ENCODE measurements at regions not wholly inside any gene's neighbourhood (a gene's known extent, or its start where the extent isn't known, plus 50 kb on each side); places are given as distances from the start of the nearest gene placed in this dataset.
"Not testable (repeated sequence)": the region's sequence is repeated elsewhere in the genome, so short reads cannot be mapped to it uniquely, and the experiment has no call there.

DNA sequence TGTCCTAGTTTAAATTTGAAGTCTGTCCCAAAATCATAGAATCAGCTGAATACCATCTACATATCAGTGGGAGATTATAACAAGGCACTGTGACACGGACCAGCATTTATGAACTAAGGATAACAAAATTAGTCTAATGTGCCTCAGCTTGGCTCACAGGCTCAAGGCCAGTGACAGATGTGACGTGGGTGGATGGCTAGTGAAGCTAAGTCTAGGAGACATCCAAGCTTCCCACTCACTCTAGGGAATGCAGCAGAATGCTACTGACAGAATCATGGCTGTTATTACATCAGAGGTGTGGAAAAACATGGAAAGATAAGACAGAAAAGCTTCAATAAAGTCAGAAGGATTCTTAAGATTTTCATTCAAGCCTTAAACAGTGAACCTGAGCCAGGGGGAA lies 329.9 kb downstream of the NAF1 start:
- Histone ChIP-seq H3K36me3 (no peaks in the 10 kb centered on the region), H3K9me3 (ENCODE audit: low read depth) (no peaks in the 10 kb centered on the region), H3K27me3 (no peaks in the 10 kb centered on the region), H3K27ac (no peak overlapping the region), H3K4me3 (no peak overlapping the region), H3K4me1 (ENCODE audit: low read depth) (peaks cover 4% of the 10 kb centered on the region)
- no peak for DNase-seq (ENCODE audit: low read depth in 1 of 2, low spot score in 1 of 2)
- TF ChIP-seq, protein P1, sequence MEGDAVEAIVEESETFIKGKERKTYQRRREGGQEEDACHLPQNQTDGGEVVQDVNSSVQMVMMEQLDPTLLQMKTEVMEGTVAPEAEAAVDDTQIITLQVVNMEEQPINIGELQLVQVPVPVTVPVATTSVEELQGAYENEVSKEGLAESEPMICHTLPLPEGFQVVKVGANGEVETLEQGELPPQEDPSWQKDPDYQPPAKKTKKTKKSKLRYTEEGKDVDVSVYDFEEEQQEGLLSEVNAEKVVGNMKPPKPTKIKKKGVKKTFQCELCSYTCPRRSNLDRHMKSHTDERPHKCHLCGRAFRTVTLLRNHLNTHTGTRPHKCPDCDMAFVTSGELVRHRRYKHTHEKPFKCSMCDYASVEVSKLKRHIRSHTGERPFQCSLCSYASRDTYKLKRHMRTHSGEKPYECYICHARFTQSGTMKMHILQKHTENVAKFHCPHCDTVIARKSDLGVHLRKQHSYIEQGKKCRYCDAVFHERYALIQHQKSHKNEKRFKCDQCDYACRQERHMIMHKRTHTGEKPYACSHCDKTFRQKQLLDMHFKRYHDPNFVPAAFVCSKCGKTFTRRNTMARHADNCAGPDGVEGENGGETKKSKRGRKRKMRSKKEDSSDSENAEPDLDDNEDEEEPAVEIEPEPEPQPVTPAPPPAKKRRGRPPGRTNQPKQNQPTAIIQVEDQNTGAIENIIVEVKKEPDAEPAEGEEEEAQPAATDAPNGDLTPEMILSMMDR (IDR thresholded peaks at IDR 0.05; ENCODE audit: low read depth, low read length) = no peak

DNA sequence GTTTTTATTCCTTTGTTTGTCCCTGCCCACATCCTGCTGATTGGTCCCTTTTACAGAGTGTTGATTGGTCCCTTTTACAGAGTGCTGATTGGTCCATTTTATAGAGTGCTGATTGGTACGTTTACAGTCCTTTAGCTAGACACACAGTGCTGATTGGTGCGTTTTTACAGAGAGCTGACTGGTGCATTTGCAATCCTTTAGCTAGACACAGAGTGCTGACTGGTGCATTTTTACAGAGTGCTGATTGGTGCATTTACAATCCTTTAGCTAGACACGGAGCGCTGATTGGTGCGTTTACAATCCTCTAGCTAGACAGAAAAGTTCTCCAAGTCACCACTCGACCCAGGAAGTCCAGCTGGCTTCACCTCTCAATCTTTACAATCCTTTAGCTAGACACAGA lies 330.4 kb downstream of the NAF1 start:
- not testable (repeated sequence) for H3K9me3 ChIP-seq (ENCODE audit: low read depth); H3K4me1 ChIP-seq (ENCODE audit: low read depth); H3K4me3 ChIP-seq; DNase-seq (ENCODE audit: low read depth in 1 of 2, low spot score in 1 of 2); H3K27ac ChIP-seq; H3K27me3 ChIP-seq; H3K36me3 ChIP-seq

DNA sequence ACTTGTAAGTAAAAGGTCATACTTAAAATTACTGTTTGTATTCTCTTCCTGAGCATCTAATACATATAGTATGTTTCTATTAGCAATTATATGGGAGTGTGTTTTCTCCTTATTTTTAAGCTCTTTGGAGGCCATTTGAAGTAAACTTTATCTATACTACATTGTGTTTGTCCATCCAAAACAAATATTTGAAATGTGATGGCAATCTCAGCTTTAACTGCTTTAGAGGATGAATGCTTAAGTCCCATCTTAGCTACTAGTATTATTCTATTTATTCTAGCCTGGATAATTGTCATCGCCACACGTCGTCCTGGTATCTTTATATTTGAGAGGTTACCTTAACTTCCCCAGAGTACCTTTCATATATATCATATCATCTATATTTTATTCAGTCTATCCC lies 335.8 kb downstream of the NAF1 start:
- H3K4me3 ChIP-seq = no peak overlapping the region
- no peaks in the 10 kb centered on the region for H3K4me1 ChIP-seq (ENCODE audit: low read depth)
- no peaks in the 10 kb centered on the region for H3K9me3 ChIP-seq (ENCODE audit: low read depth)
- TF ChIP-seq, protein P1 (IDR thresholded peaks at IDR 0.05; ENCODE audit: low read depth, low read length) = no peak
- no peak for DNase-seq (ENCODE audit: low read depth in 1 of 2, low spot score in 1 of 2)
- no peak overlapping the region for H3K27ac ChIP-seq
- no peaks in the 10 kb centered on the region for H3K27me3 ChIP-seq
- no peaks in the 10 kb centered on the region for H3K36me3 ChIP-seq

DNA sequence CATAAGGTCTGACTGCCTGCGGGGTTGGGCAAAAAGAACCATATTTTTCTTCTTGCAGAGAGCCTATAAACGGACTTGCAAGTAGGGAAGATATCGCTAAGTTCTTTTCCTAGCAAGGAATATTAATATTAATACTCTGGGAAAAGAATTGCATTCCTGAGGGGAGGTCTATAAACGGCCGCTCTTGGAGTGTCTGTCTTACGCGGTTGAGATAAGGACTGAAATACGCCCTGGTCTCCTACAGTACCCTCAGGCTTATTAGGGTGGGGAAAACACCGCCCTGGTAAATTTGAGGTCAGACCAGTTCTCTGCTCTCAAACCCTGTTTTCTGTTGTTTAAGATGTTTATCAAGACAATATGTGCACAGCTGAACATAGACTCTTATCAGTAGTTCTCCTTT lies 349.3 kb downstream of the NAF1 start:
- not testable (repeated sequence) for H3K4me1 ChIP-seq (ENCODE audit: low read depth); H3K4me3 ChIP-seq; H3K27ac ChIP-seq; DNase-seq (ENCODE audit: low read depth in 1 of 2, low spot score in 1 of 2); H3K9me3 ChIP-seq (ENCODE audit: low read depth); H3K36me3 ChIP-seq; H3K27me3 ChIP-seq

DNA sequence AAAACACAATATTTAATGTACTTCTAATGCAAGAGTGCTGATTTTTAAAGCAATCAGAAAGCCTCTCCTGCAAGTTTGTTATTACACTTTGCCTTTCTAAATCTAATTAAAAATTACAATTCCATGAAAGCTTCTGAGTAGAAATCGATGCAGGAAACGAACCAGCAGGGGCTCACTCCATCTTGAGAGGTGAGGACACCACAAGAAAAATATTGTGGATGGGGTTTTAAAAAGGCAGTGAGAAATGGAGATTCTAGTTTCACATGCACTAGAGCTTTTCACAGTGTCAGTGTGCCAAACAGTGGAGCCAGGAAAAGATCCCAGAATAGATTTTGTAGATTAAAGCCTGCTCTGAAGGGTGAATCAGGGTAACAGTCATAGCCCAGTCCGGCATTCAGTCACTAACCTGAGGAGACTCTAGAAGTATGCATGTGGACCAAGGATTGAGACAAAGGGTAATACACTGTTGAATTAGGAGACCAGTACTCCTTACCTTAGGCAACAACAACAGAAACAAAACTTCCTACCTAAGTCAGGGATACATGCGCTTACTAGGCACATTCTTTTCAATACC lies 362.3 kb downstream of the NAF1 start:
- TF ChIP-seq, protein P1 (IDR thresholded peaks at IDR 0.05; ENCODE audit: low read depth, low read length) = no peak
- no peak for DNase-seq (ENCODE audit: low read depth in 1 of 2, low spot score in 1 of 2)
- Histone ChIP-seq H3K36me3 (no peaks in the 10 kb centered on the region), H3K4me1 (ENCODE audit: low read depth) (no peaks in the 10 kb centered on the region), H3K27me3 (no peaks in the 10 kb centered on the region), H3K4me3 (no peak overlapping the region), H3K27ac (no peak overlapping the region), H3K9me3 (ENCODE audit: low read depth) (no peaks in the 10 kb centered on the region)

DNA sequence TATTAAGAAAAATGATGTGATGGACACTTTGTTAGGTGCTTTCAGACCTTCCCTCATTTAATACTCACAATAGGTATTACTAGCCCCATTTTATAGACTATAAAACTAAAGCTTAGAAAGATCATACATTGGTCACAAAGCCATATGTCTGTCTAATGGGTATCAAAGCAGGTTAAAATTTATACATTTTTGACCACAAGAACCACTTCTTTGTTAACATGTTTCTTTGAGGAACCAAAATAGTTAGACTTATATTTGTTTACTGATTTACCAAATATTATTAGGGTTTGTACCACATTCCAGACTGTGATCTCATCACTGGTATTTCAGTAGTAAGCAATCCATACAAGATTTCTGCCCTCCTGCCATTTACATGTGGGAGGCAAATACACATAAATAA lies 363.3 kb downstream of the NAF1 start:
- H3K4me3 ChIP-seq = no peak overlapping the region
- no peaks in the 10 kb centered on the region for H3K36me3 ChIP-seq
- H3K9me3 ChIP-seq (ENCODE audit: low read depth) = no peaks in the 10 kb centered on the region
- DNase-seq (ENCODE audit: low read depth in 1 of 2, low spot score in 1 of 2) = no peak
- TF ChIP-seq, protein P1 (IDR thresholded peaks at IDR 0.05; ENCODE audit: low read depth, low read length) = no peak
- no peaks in the 10 kb centered on the region for H3K4me1 ChIP-seq (ENCODE audit: low read depth)
- H3K27ac ChIP-seq = no peak overlapping the region
- no peaks in the 10 kb centered on the region for H3K27me3 ChIP-seq

DNA sequence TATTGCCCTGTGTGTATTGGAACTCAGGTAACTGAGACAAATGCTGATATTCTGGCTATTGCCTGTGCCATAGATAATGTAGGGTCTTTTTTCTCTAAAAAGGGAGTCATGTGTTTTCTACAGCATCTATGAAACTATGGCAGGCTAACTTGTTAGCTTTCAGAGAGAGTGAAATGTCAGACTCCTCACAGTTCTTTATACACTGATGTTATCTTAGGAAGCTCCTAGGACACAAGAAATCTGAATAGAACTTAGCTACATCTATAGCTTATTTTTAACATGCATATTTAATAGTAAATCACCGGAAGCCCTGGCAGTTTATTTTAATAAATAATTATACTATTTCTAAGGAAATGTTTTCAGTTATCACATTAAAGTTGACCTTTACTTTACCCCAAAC lies 369.6 kb downstream of the NAF1 start:
- TF ChIP-seq, protein P1 (IDR thresholded peaks at IDR 0.05; ENCODE audit: low read depth, low read length) = no peak
- no peak for DNase-seq (ENCODE audit: low read depth in 1 of 2, low spot score in 1 of 2)
- H3K27ac ChIP-seq = no peak overlapping the region

More for the DNA sequence above, 369.6 kb downstream of the NAF1 start:
- Histone ChIP-seq H3K27me3 (no peaks in the 10 kb centered on the region), H3K4me3 (no peak overlapping the region), H3K4me1 (ENCODE audit: low read depth) (no peaks in the 10 kb centered on the region), H3K9me3 (ENCODE audit: low read depth) (no peaks in the 10 kb centered on the region), H3K36me3 (no peaks in the 10 kb centered on the region)
